ENCODE measurements at regions not wholly inside any gene's neighbourhood (a gene's known extent, or its start where the extent isn't known, plus 50 kb on each side); places are given as distances from the start of the nearest gene placed in this dataset.

- no peaks in the 10 kb centered on the region for H3K4me1 Mint-ChIP-seq (ENCODE audit: low read depth, unreplicated experiment)
- no peak for TF ChIP-seq CTCF (IDR thresholded peaks at IDR 0.05; ENCODE audit: insufficient read depth in 1 of 2, low read depth in 1 of 2, low read length in 1 of 2, severe bottlenecking in 1 of 2, unreplicated experiment in 1 of 2)
- ChIA-PET CTCF (no interaction called here), POLR2A (no interaction called here)
- no peak overlapping the region for H3K4me3 Mint-ChIP-seq (ENCODE audit: unreplicated experiment)
- no peak overlapping the region for H3K27ac Mint-ChIP-seq (ENCODE audit: unreplicated experiment)
- no peak overlapping the region for H3K4me3 ChIP-seq (ENCODE audit: low read depth, low read length)
- no peaks in the 10 kb centered on the region; the same call in 1 of the 2 replicates for H3K36me3 ChIP-seq (ENCODE audit: control insufficient read depth, insufficient read depth, low read length)
- H3K27me3 Mint-ChIP-seq (ENCODE audit: insufficient read depth, unreplicated experiment): no peaks in the 10 kb centered on the region
- intact Hi-C loops (cut with micrococcal nuclease; ENCODE audit: unreplicated experiment): no loop called here
- no peaks in the 10 kb centered on the region for H3K27me3 ChIP-seq (replicated peaks; ENCODE audit: control insufficient read depth, insufficient read depth, low read length)
- H3K9me3 Mint-ChIP-seq (ENCODE audit: unreplicated experiment): no peaks in the 10 kb centered on the region
- no peaks in the 10 kb centered on the region for H3K9me3 ChIP-seq
- no peaks in the 10 kb centered on the region for H3K4me1 ChIP-seq
- no peak for DNase-seq
- BruUV-seq (replicated peaks): no TSS peak
- H3K36me3 Mint-ChIP-seq (ENCODE audit: insufficient read depth, unreplicated experiment): no peaks in the 10 kb centered on the region
These were observed 79.4 kb downstream of the SCGB2B2 start for GRCh38 chr19:34597596-34597995.

GRCh38 chr19:34596989-34597388 lies 80.0 kb downstream of the SCGB2B2 start:
- no TSS peak for BruUV-seq (replicated peaks)
- no peak for TF ChIP-seq CTCF (IDR thresholded peaks at IDR 0.05; ENCODE audit: insufficient read depth in 1 of 2, low read depth in 1 of 2, low read length in 1 of 2, severe bottlenecking in 1 of 2, unreplicated experiment in 1 of 2)

GRCh38 chr19:34596115-34596514 lies 80.8 kb downstream of the SCGB2B2 start:
- CTCF ChIA-PET: no interaction called here
- no peaks in the 10 kb centered on the region for H3K27me3 Mint-ChIP-seq (ENCODE audit: insufficient read depth, unreplicated experiment)
- H3K9me3 Mint-ChIP-seq (ENCODE audit: unreplicated experiment): no peaks in the 10 kb centered on the region
- H3K4me1 Mint-ChIP-seq (ENCODE audit: low read depth, unreplicated experiment): no peaks in the 10 kb centered on the region
- DNase-seq: no peak
- Histone ChIP-seq H3K4me3 (ENCODE audit: low read depth, low read length) (no peak overlapping the region), H3K9me3 (no peaks in the 10 kb centered on the region), H3K4me1 (no peaks in the 10 kb centered on the region), H3K27me3 (replicated peaks; ENCODE audit: control insufficient read depth, insufficient read depth, low read length) (no peaks in the 10 kb centered on the region), H3K36me3 (ENCODE audit: control insufficient read depth, insufficient read depth, low read length) (no peaks in the 10 kb centered on the region; the same call in 1 of the 2 replicates)
- BruUV-seq (replicated peaks): no TSS peak
- H3K36me3 Mint-ChIP-seq (ENCODE audit: insufficient read depth, unreplicated experiment): no peaks in the 10 kb centered on the region
- TF ChIP-seq CTCF (IDR thresholded peaks at IDR 0.05; ENCODE audit: insufficient read depth in 1 of 2, low read depth in 1 of 2, low read length in 1 of 2, severe bottlenecking in 1 of 2, unreplicated experiment in 1 of 2): no peak
- no peak overlapping the region for H3K27ac Mint-ChIP-seq (ENCODE audit: unreplicated experiment)
- intact Hi-C loops (cut with micrococcal nuclease; ENCODE audit: unreplicated experiment): no loop called here
- H3K4me3 Mint-ChIP-seq (ENCODE audit: unreplicated experiment): no peak overlapping the region
- POLR2A ChIA-PET: no interaction called here

More at GRCh38 chr19:34596989-34597388, 80.0 kb downstream of the SCGB2B2 start:
- no peaks in the 10 kb centered on the region for H3K9me3 Mint-ChIP-seq (ENCODE audit: unreplicated experiment)
- Histone ChIP-seq H3K4me1 (no peaks in the 10 kb centered on the region), H3K4me3 (ENCODE audit: low read depth, low read length) (no peak overlapping the region), H3K36me3 (ENCODE audit: control insufficient read depth, insufficient read depth, low read length) (no peaks in the 10 kb centered on the region; the same call in 1 of the 2 replicates), H3K27me3 (replicated peaks; ENCODE audit: control insufficient read depth, insufficient read depth, low read length) (no peaks in the 10 kb centered on the region), H3K9me3 (no peaks in the 10 kb centered on the region)
- no peaks in the 10 kb centered on the region for H3K36me3 Mint-ChIP-seq (ENCODE audit: insufficient read depth, unreplicated experiment)
- no peak overlapping the region for H3K27ac Mint-ChIP-seq (ENCODE audit: unreplicated experiment)
- DNase-seq: no peak
- CTCF ChIA-PET: no interaction called here
- H3K27me3 Mint-ChIP-seq (ENCODE audit: insufficient read depth, unreplicated experiment): no peaks in the 10 kb centered on the region
- intact Hi-C loops (cut with micrococcal nuclease; ENCODE audit: unreplicated experiment): no loop called here
- POLR2A ChIA-PET: no interaction called here
- no peaks in the 10 kb centered on the region for H3K4me1 Mint-ChIP-seq (ENCODE audit: low read depth, unreplicated experiment)
- H3K4me3 Mint-ChIP-seq (ENCODE audit: unreplicated experiment): no peak overlapping the region

Data from Caco-2 (cell line).